Frontal cortex (tissue), 3 donors: ENCODE measurements at regions not wholly inside any gene's neighbourhood (a gene's known extent, or its start where the extent isn't known, plus 50 kb on each side); places are given as distances from the start of the nearest gene placed in this dataset.
"Not testable (repeated sequence)": the region's sequence is repeated elsewhere in the genome, so short reads cannot be mapped to it uniquely, and the experiment has no call there.

Source experiments
- DNase-seq, 2 donors: peaks; one replicate each; pipeline ENCODE4 v3.0.0; 2012; ENCODE audit warnings: low spot score in 2 of 2
- FAIRE-seq: peaks from 2 replicates; lab custom pipeline; 2012; peaks lifted over from hg19 to GRCh38; lab: Jason Lieb, UNC
- donor health status: control.
- donor health status: control.
- donor health status: control.

DNA sequence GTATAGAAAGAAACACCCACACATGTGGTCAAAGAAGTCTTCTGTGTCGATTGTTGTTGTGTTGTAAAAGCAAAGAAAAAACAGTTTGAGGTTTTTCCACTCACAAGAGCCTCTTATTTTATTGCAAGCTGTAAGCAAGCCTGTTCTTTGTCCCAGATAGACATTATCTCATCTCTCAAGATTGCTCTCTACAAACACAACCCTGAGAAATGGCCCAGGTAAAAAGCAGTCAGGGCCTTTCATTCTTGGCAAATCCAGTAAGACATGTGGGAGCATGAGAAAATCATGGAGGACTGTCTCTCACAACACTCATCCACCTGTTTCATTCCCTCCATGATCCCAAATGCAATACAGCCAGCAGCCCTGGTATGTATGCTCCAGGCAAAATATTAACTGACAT, 286.6 kb upstream of the POU5F2 start:
- FAIRE-seq: no peak

GRCh38 chr5:94027145-94027544, 285.7 kb upstream of the POU5F2 start:
- FAIRE-seq: no peak
- DNase-seq: no peak

More for the DNA sequence above, 286.6 kb upstream of the POU5F2 start:
- no peak for DNase-seq

DNA sequence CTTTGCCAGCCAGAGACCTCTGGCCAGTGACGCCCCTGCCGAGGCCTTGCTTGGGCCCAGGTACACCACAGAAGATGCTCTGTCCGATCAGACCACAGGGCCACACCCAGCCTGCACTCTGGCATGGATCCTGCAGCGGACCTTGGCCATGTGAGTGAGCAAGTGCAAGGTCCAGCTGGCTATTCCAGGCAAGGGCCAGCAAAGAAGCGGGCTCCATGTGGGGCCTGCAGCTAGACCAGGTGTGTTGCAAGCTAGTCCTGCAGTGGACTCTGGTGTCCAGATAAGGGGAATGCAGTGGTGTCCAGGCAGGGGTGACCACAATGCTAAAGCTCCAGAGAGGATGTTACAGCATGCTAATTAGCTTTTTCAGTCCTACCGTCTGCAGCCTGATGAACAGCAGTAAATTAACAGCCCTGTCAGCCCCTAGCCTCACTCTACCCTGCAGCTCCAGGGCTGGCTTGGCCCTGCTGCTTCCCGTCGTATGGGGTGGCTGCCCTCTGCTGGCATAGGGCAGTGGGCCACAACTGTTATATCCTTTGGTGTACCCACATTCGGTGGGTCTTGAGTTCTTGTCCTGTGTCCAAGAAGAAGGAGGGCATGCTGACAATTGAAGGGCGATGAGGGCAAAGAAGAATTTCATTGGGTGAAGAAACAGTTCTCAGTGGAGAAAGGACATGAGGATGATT, 284.5 kb upstream of the POU5F2 start:
- DNase-seq: no peak
- no peak for FAIRE-seq

DNA sequence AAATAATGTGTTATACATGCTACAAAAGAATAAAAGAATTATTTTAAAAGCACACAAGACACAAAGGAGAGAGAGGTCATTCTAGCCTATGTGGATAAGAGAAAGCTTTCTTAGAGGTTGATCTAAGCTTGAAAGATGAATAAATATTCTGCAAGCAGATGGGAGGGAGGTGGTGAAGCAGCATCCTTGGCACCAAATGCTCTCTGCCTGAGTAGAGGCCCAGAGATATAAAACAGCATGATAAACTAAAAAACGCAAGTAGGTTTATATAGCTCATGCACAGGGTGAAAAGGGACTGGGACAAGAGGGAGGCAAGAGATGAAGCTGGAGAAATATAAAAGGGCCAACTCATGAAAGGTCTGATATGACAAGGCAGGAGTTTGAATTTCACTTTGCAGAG, 283.2 kb upstream of the POU5F2 start:
- FAIRE-seq: no peak
- DNase-seq: no peak

DNA sequence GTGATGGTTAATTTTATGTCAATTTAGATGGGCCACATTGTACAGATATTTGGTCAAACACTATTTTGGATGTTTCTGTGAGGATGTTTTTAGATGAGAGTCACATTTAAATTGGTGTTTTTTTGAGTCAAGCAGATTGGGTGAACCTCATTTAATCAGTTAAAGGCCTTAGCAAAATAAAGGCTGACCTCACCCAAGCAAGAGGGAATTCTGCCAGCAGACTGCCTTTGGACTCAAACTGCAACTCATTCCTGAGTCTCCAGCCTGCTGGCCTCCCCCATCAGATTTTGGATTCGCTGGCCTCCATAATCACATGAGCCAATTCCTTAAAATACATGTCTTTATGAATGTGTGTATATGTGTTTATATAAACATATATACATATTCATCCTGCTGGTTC, 282.7 kb upstream of the POU5F2 start:
- FAIRE-seq: no peak
- DNase-seq: no peak

DNA sequence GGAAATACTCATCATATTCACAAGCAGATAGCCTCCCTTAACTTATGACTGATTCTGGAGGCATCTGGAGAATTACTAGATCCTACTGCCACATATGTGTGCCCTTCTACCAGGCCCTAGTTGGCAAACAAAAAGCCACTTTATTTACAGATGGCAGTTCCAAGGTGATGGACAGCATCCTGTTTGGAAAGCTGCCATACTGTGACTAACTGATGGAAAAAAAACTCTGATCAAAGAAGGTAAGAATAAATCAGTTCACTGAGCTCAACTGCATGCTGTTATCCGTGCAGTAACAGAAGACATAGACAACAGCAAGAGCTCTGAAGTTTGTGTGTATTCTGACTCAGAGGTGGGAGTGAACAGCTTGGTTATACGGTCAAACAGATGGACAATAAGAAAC, 279.8 kb upstream of the POU5F2 start:
- no peak for FAIRE-seq
- DNase-seq: peak in 1 of 2 donors; percentile 4

- DNase-seq (no peak), FAIRE-seq (no peak)
Observed at GRCh38 chr5:94017579-94017978, 276.2 kb upstream of the POU5F2 start.

GRCh38 chr5:94010814-94011213, 269.4 kb upstream of the POU5F2 start:
- DNase-seq: no peak
- FAIRE-seq: no peak

GRCh38 chr5:94009161-94009560, 267.8 kb upstream of the POU5F2 start:
- FAIRE-seq (no peak), DNase-seq (no peak)

- DNase-seq (no peak), FAIRE-seq (no peak)
Observed at GRCh38 chr5:93998951-93999455, 257.6 kb upstream of the POU5F2 start.

GRCh38 chr5:93997562-93997961, 256.2 kb upstream of the POU5F2 start:
- no peak for FAIRE-seq
- DNase-seq: no peak

DNA sequence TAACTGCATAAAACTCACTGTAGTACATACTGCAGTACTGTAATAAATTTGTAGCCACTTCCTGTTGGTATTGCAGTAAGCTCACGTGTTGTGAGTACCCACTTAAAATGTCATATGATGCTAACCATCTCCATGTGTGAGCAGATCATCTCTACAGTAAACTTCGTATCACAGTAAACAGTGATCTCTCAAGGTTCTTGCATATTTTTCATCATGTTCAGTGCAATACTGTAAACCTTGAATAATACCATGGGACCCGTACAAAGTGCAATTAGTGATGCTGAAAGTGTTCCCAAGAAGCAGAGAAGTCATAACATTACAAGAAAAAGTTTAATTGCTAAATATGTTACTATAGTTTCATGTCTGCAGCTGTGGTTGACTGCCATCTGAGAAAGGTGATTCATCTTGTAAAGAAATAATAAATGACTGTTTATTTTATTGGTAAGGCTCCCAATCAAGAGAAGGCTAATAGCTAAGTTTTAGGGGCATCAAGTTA, 253.8 kb upstream of the POU5F2 start:
- FAIRE-seq: no peak
- DNase-seq: no peak

- DNase-seq (no peak), FAIRE-seq (no peak)
Observed at GRCh38 chr5:93993161-93993560, 251.8 kb upstream of the POU5F2 start.

GRCh38 chr5:93990504-93991070, 249.2 kb upstream of the POU5F2 start:
- no peak for FAIRE-seq
- DNase-seq: no peak

- FAIRE-seq, DNase-seq: not testable (repeated sequence)
Observed at GRCh38 chr5:93985940-93986570, 244.7 kb upstream of the POU5F2 start.

- no peak for DNase-seq
- FAIRE-seq: no peak
Observed at GRCh38 chr5:93978222-93978621, 236.8 kb upstream of the POU5F2 start.

DNA sequence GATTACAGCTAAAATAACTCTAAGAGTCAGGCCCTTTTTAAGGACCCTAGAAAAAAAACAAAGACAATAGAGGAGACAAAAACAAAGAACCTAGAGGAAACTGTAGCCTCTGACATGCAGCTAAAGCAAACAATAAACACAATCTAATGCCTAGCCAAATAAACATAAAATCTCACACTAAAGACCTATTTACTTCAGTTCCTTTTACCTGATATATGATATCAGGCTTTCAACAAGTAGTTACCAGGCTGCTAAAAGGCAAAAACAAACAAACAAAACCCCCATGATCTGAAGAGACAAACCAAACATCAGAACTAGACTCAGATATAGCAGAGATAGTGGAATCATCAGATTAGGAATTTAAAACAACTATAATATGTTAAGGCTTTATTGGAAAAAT, 226.5 kb upstream of the POU5F2 start:
- no peak for DNase-seq
- no peak for FAIRE-seq

DNA sequence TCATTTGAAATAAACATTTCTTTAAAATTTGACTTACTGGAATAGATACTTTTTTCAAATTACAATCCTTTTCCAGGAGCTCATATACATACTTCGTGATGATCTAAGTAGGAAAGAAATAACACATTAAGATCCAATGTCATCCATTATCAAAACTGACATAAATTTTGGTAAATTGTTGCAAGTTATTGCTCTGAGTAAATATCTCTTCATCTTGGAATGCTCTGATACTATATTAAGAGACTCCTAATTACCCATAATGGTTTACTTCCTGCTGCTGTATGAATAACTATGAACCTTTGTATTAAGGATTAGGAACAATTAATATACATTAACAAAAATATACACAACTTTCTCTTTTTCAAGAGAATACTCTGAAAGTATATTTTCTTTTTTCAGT, 223.0 kb upstream of the POU5F2 start:
- FAIRE-seq: no peak

GRCh38 chr5:93960042-93960441, 218.6 kb upstream of the POU5F2 start:
- DNase-seq (no peak), FAIRE-seq (no peak)

More for the DNA sequence above, 223.0 kb upstream of the POU5F2 start:
- no peak for DNase-seq

GRCh38 chr5:93956006-93956405, 214.6 kb upstream of the POU5F2 start:
- DNase-seq (no peak), FAIRE-seq (no peak)

DNA sequence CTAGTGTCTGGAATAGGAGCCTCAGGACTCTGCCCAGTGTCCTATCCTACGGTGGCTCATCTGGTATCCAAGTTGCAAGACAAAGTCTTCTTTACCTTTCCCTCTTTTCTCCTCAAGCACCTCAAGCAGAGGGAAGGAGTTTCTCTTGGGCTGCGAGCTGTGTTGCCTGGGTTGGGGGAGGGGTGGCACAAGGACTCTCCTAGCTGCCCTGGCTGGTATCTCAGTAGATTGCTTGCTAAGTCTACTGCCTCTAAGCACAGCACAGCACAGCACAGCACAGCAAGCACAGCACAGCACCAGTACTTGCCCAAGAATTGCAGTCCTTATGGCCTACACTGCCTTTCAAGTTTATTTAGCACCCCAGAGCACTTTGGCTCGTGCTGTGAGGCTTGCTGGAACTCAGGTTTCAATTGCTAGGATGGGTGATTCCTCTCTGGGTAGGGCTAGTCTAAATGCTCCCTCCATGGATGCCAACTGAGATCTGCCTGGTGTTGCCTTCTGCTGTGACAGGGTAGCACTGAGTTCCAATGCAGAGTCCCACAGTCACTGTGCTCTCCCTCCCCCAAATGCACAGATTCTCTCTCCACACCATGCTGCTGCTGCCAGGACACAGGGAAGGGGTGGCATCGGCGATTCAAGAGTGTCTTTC, 213.1 kb upstream of the POU5F2 start:
- FAIRE-seq (no peak), DNase-seq (no peak)
